PC-3 (cell line): ENCODE measurements at regions not wholly inside any gene's neighbourhood (a gene's known extent, or its start where the extent isn't known, plus 50 kb on each side); places are given as distances from the start of the nearest gene placed in this dataset.

ENCODE experiments used
- ATAC-seq: fragments of 200-7000 bp; cut with Tn5 transposase; 2 replicates; pipeline ENCODE4 v1.9.1; 2020; ENCODE audit warnings: mild to moderate bottlenecking, moderate library complexity
- BruUV-seq: library from RNA; stranded (reverse); fragments of 400-500 nt; replicated peaks from 2 replicates; lab custom pipeline; 2021; lab: Mats Ljungman, UMichigan
- CTCF ChIA-PET: fragments of 300-600 bp; sonication (Branson Sonifier 250); formaldehyde crosslinking; loops from one replicate; lab custom pipeline; 2022; ENCODE audit warnings: antibody characterized with exemption; lab: Charles Lee
- POLR2A ChIA-PET: fragments of 300-600 bp; sonication (Branson Sonifier 250); formaldehyde crosslinking; loops from one replicate; lab custom pipeline; 2022; ENCODE audit warnings: antibody characterized with exemption; ENCODE audit not compliant: unreplicated experiment; lab: Charles Lee
- DNase-seq: peaks from one replicate; pipeline ENCODE4 v3.0.0-alpha.2; 2015
- H2AFZ ChIP-seq: fragments of 300-600 bp; sonication (generic); 2 replicates; pipeline ENCODE4 v1.6.0; 2016; ENCODE audit warnings: antibody characterized with exemption, low read length
- H3F3A ChIP-seq: fragments of 300-600 bp; sonication (generic); one replicate; pipeline ENCODE4 v1.6.0; 2017; ENCODE audit warnings: antibody characterized with exemption, low read length, control low read depth, mild to moderate bottlenecking; ENCODE audit not compliant: unreplicated experiment
- H3K27ac ChIP-seq: fragments of 300-600 bp; sonication (generic); 2 replicates; pipeline ENCODE4 v1.5.1; 2016; ENCODE audit warnings: mild to moderate bottlenecking, low read length
- H3K27me3 ChIP-seq: fragments of 300-600 bp; sonication (generic); 2 replicates; pipeline ENCODE4 v1.6.1; 2016; ENCODE audit warnings: low read length, mixed read lengths
- H3K36me3 ChIP-seq: fragments of 300-600 bp; sonication (generic); 2 replicates; pipeline ENCODE4 v1.6.1; 2016; ENCODE audit warnings: low read depth, mixed run types, low read length, mixed read lengths
- H3K4me1 ChIP-seq: fragments of 300-600 bp; sonication (generic); 2 replicates; pipeline ENCODE4 v1.5.1; 2016; ENCODE audit warnings: low read length; ENCODE audit not compliant: insufficient read depth
- H3K4me2 ChIP-seq: fragments of 300-600 bp; sonication (generic); 2 replicates; pipeline ENCODE4 v1.6.0; 2016; ENCODE audit warnings: low read length
- H3K4me3 ChIP-seq: fragments of 300-600 bp; sonication (generic); 2 replicates; pipeline ENCODE4 v1.5.1; 2016; ENCODE audit warnings: mild to moderate bottlenecking, low read length, mixed read lengths
- H3K79me2 ChIP-seq: fragments of 300-600 bp; sonication (generic); 2 replicates; pipeline ENCODE4 v1.6.1; 2017; ENCODE audit warnings: low read length, mixed read lengths
- H3K9ac ChIP-seq: fragments of 300-600 bp; sonication (generic); 2 replicates; pipeline ENCODE4 v1.6.0; 2016; ENCODE audit warnings: mild to moderate bottlenecking, low read length
- H3K9me2 ChIP-seq: fragments of 300-600 bp; sonication (generic); replicated peaks from 2 replicates; pipeline ENCODE4 v1.6.1; 2016; ENCODE audit warnings: mixed run types, low read length, mixed read lengths
- H3K9me3 ChIP-seq: fragments of 300-600 bp; sonication (generic); 2 replicates; pipeline ENCODE4 v1.6.1; 2016; ENCODE audit warnings: low read length, mixed read lengths
- H4K20me1 ChIP-seq: fragments of 300-600 bp; sonication (generic); 2 replicates; pipeline ENCODE4 v1.6.1; 2016; ENCODE audit warnings: low read length, mixed read lengths
- CTCF ChIP-seq: fragments of 300-600 bp; sonication (generic); conservative IDR thresholded peaks from 2 replicates; pipeline ENCODE4 v1.5.1; 2017; ENCODE audit warnings: antibody characterized with exemption, low read depth, mild to moderate bottlenecking, low read length
- EZH2 ChIP-seq: fragments of 300-600 bp; sonication (generic); IDR thresholded peaks from one replicate; pipeline ENCODE4 v1.6.1; 2017; ENCODE audit warnings: antibody characterized with exemption, mild to moderate bottlenecking, low read length; ENCODE audit not compliant: unreplicated experiment
- EZH2phosphoT487 ChIP-seq: fragments of 300-600 bp; sonication (generic); IDR thresholded peaks from 2 replicates; pipeline ENCODE4 v1.6.1; 2018; ENCODE audit warnings: mild to moderate bottlenecking, antibody characterized with exemption, low read length, borderline replicate concordance
- intact Hi-C: fragments of 100-400 bp; cut with micrococcal nuclease; formaldehyde crosslinking; loops from 2 replicates; pipeline ENCODE4 v1.9.0; 2023

- no TSS peak for BruUV-seq
- Histone ChIP-seq H3F3A (no peaks in the 10 kb centered on the region), H3K9ac (no peak overlapping the region), H3K4me2 (no peak overlapping the region), H3K79me2 (no peaks in the 10 kb centered on the region), H3K27ac (no peak overlapping the region), H3K36me3 (0 out of 2 replicates have a peak, but pooled peaks cover 7% of the 10 kb centered on the region), H3K9me3 (peaks cover 11% of the 10 kb centered on the region; the same call in 1 of the 2 replicates), H3K27me3 (no peaks in the 10 kb centered on the region), H3K4me1 (peaks cover 16% of the 10 kb centered on the region), H3K9me2 (no peaks in the 10 kb centered on the region), H2AFZ (no peak overlapping the region), H3K4me3 (no peak overlapping the region), H4K20me1 (no peaks in the 10 kb centered on the region)
- TF ChIP-seq EZH2 (no peak), EZH2phosphoT487 (no peak), CTCF (no peak)
- ChIA-PET CTCF (no interaction called here), POLR2A (no interaction called here)
- ATAC-seq (no peak), DNase-seq (no peak)
- intact Hi-C loops = loop anchor here (5.0 to 10.0 kb wide), 4 partner anchors 162 to 278 kb away; no protein-coding TSS in a partner anchor
Measured at GRCh38 chr6:22722913-22723312, 153.5 kb downstream of the HDGFL1 start.

- H3K79me2 ChIP-seq = no peaks in the 10 kb centered on the region
- H3F3A ChIP-seq = no peaks in the 10 kb centered on the region
- peaks cover 11% of the 10 kb centered on the region; the same call in 1 of the 2 replicates for H3K9me3 ChIP-seq
- no peaks in the 10 kb centered on the region for H3K9me2 ChIP-seq
- TF ChIP-seq EZH2phosphoT487 = no peak
- no peak for TF ChIP-seq CTCF
- no peak for TF ChIP-seq EZH2
- H3K4me3 ChIP-seq = no peak overlapping the region
- no peak for ATAC-seq
- H3K27ac ChIP-seq = no peak overlapping the region
- H3K36me3 ChIP-seq = 0 out of 2 replicates have a peak, but pooled peaks cover 7% of the 10 kb centered on the region
- intact Hi-C loops = loop anchor here (10.0 kb wide), 2 partner anchors 158 to 282 kb away; no protein-coding TSS in a partner anchor
- no peaks in the 10 kb centered on the region for H4K20me1 ChIP-seq
- ChIA-PET POLR2A (no interaction called here), CTCF (no interaction called here)
- H3K4me1 ChIP-seq = peaks cover 3% of the 10 kb centered on the region
- no peak overlapping the region for H3K4me2 ChIP-seq
- H3K9ac ChIP-seq = no peak overlapping the region
- no peak for DNase-seq
- no peak overlapping the region for H2AFZ ChIP-seq
- no peaks in the 10 kb centered on the region for H3K27me3 ChIP-seq
- no TSS peak for BruUV-seq
Measured at GRCh38 chr6:22726966-22727365, 157.6 kb downstream of the HDGFL1 start.

GRCh38 chr6:22727710-22728109, 158.3 kb downstream of the HDGFL1 start:
- no peak overlapping the region for H3K9ac ChIP-seq
- CTCF ChIA-PET = no interaction called here
- no peak overlapping the region for H3K4me2 ChIP-seq
- no peak overlapping the region for H2AFZ ChIP-seq
- no peak for DNase-seq
- TF ChIP-seq EZH2phosphoT487 (no peak), EZH2 (no peak), CTCF (no peak)
- no peaks in the 10 kb centered on the region for H3K27me3 ChIP-seq
- no peak overlapping the region for H3K27ac ChIP-seq
- peaks cover 11% of the 10 kb centered on the region; the same call in 1 of the 2 replicates for H3K9me3 ChIP-seq
- H3K4me1 ChIP-seq = no peaks in the 10 kb centered on the region
- no peaks in the 10 kb centered on the region for H4K20me1 ChIP-seq
- H3K9me2 ChIP-seq = no peaks in the 10 kb centered on the region
- BruUV-seq = no TSS peak
- ATAC-seq = no peak
- intact Hi-C loops = loop anchor here (10.0 kb wide), 2 partner anchors 157 to 283 kb away; no protein-coding TSS in a partner anchor
- no peak overlapping the region for H3K4me3 ChIP-seq
- H3K36me3 ChIP-seq = 0 out of 2 replicates have a peak, but pooled peaks cover 7% of the 10 kb centered on the region
- POLR2A ChIA-PET = no interaction called here
- no peaks in the 10 kb centered on the region for H3F3A ChIP-seq
- no peaks in the 10 kb centered on the region for H3K79me2 ChIP-seq
